PFSK-1 (cell line): ENCODE measurements at regions not wholly inside any gene's neighbourhood (a gene's known extent, or its start where the extent isn't known, plus 50 kb on each side); places are given as distances from the start of the nearest gene placed in this dataset.

Experiments used
- FOXP2 ChIP-seq: optimal IDR thresholded peaks from 2 replicates; pipeline ENCODE3; 2011; ENCODE audit warnings: borderline replicate concordance, control low read depth, inconsistent platforms; ENCODE audit not compliant: insufficient read depth; ENCODE audit errors: extremely low read length, extremely low read depth
- SIN3A ChIP-seq: IDR thresholded peaks from 2 replicates; pipeline ENCODE4 v1.6.1; 2012; ENCODE audit warnings: mild to moderate bottlenecking, low read length, moderate library complexity, borderline replicate concordance; ENCODE audit not compliant: insufficient read depth
- TAF1 ChIP-seq: IDR thresholded peaks from 2 replicates; pipeline ENCODE4 v1.6.1; 2012; ENCODE audit warnings: low read length, control low read depth, borderline replicate concordance; ENCODE audit not compliant: insufficient read depth
- TF ChIP-seq, protein P1 (sequence below), 2 experiments: IDR thresholded peaks; 2 replicates each; pipeline versions ENCODE4 v1.6.1 to v1.8.0; 2011 to 2012; ENCODE audit warnings: low read depth in 2 of 2, low read length in 2 of 2, control low read depth in 1 of 2, inconsistent platforms in 1 of 2, mild to moderate bottlenecking in 1 of 2, moderate library complexity in 1 of 2; ENCODE audit not compliant: insufficient read depth in 1 of 2

GRCh38 chr9:13690595-13690994, 411.1 kb upstream of the MPDZ start:
- TF ChIP-seq FOXP2 (no peak), TAF1 (no peak), SIN3A (no peak)
- TF ChIP-seq, protein P1, sequence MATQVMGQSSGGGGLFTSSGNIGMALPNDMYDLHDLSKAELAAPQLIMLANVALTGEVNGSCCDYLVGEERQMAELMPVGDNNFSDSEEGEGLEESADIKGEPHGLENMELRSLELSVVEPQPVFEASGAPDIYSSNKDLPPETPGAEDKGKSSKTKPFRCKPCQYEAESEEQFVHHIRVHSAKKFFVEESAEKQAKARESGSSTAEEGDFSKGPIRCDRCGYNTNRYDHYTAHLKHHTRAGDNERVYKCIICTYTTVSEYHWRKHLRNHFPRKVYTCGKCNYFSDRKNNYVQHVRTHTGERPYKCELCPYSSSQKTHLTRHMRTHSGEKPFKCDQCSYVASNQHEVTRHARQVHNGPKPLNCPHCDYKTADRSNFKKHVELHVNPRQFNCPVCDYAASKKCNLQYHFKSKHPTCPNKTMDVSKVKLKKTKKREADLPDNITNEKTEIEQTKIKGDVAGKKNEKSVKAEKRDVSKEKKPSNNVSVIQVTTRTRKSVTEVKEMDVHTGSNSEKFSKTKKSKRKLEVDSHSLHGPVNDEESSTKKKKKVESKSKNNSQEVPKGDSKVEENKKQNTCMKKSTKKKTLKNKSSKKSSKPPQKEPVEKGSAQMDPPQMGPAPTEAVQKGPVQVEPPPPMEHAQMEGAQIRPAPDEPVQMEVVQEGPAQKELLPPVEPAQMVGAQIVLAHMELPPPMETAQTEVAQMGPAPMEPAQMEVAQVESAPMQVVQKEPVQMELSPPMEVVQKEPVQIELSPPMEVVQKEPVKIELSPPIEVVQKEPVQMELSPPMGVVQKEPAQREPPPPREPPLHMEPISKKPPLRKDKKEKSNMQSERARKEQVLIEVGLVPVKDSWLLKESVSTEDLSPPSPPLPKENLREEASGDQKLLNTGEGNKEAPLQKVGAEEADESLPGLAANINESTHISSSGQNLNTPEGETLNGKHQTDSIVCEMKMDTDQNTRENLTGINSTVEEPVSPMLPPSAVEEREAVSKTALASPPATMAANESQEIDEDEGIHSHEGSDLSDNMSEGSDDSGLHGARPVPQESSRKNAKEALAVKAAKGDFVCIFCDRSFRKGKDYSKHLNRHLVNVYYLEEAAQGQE (IDR thresholded peaks at IDR 0.05; ENCODE audit: insufficient read depth in 1 of 2, low read depth in 2 of 2, low read length in 2 of 2): no peak
